ENCODE measurements at regions not wholly inside any gene's neighbourhood (a gene's known extent, or its start where the extent isn't known, plus 50 kb on each side); places are given as distances from the start of the nearest gene placed in this dataset.

DNA sequence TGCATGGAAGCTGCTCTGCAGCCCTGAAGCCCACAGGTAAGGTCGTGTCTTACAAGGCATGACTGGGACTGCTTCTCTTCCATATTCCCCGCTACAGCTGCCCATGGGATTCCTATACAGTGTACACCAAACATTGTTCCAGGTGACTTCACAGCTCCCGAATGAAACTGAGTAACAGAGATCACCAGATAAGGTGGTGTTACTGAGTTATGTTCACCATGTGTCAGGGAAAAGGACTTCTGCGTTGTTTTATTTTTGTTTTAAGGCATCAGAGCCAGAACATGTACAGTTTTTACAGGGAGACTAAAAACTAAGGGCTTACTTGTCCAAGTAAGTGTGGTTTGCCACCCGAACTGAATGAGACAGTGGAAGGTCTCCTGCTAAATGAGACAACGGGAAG lies 138.3 kb downstream of the CD83 start:
- Histone ChIP-seq H3K27me3 (no peaks in the 10 kb centered on the region), H3K4me1 (no peaks in the 10 kb centered on the region), H3K4me3 (no peak overlapping the region), H3K9me3 (no peaks in the 10 kb centered on the region), H3K27ac (no peak overlapping the region), H3K36me3 (no peaks in the 10 kb centered on the region)
- 86 to 95% methylated on average over 6 of the region's 6 CpGs for WGBS, 2 donors
- no peak for DNase-seq
- TF ChIP-seq, protein P1, sequence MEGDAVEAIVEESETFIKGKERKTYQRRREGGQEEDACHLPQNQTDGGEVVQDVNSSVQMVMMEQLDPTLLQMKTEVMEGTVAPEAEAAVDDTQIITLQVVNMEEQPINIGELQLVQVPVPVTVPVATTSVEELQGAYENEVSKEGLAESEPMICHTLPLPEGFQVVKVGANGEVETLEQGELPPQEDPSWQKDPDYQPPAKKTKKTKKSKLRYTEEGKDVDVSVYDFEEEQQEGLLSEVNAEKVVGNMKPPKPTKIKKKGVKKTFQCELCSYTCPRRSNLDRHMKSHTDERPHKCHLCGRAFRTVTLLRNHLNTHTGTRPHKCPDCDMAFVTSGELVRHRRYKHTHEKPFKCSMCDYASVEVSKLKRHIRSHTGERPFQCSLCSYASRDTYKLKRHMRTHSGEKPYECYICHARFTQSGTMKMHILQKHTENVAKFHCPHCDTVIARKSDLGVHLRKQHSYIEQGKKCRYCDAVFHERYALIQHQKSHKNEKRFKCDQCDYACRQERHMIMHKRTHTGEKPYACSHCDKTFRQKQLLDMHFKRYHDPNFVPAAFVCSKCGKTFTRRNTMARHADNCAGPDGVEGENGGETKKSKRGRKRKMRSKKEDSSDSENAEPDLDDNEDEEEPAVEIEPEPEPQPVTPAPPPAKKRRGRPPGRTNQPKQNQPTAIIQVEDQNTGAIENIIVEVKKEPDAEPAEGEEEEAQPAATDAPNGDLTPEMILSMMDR (IDR thresholded peaks at IDR 0.05) = no peak
- TF ChIP-seq POLR2AphosphoS5 (IDR thresholded peaks at IDR 0.05) = no peak
- no peak for TF ChIP-seq POLR2A (IDR thresholded peaks at IDR 0.05)
- TF ChIP-seq EP300 (IDR thresholded peaks at IDR 0.05) = no peak
- ATAC-seq (ENCODE audit: low FRiP score in 2 of 2) = no peak

DNA sequence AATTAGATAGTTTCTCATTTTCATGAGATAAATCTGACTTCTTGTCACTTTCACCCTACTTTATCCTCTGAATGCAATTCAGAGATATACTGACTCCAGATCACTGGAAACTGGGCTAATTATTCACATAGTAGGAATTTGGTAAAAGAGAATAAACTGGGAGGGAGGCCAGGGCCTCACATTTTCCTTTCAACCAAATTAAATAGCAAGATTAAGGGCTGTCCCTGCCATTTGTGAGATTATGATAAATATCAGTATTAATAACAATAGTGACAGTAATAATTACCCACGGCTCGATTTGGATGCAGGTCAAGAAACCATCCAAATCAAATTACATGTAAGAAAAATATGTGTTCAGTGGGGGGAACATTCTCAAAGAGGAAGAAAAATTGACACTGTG lies 140.5 kb downstream of the CD83 start:
- DNase-seq = no peak
- 62 to 63% methylated on average over 2 of the region's 2 CpGs for WGBS, 2 donors
- no peaks in the 10 kb centered on the region for H3K9me3 ChIP-seq
- no peaks in the 10 kb centered on the region for H3K27me3 ChIP-seq
- H3K27ac ChIP-seq = no peak overlapping the region
- no peaks in the 10 kb centered on the region for H3K4me1 ChIP-seq
- ATAC-seq (ENCODE audit: low FRiP score in 2 of 2) = no peak
- no peak for TF ChIP-seq POLR2A (IDR thresholded peaks at IDR 0.05)
- TF ChIP-seq, protein P1 (IDR thresholded peaks at IDR 0.05) = no peak
- TF ChIP-seq POLR2AphosphoS5 (IDR thresholded peaks at IDR 0.05) = no peak
- no peak for TF ChIP-seq EP300 (IDR thresholded peaks at IDR 0.05)
- no peak overlapping the region for H3K4me3 ChIP-seq
- no peaks in the 10 kb centered on the region for H3K36me3 ChIP-seq

DNA sequence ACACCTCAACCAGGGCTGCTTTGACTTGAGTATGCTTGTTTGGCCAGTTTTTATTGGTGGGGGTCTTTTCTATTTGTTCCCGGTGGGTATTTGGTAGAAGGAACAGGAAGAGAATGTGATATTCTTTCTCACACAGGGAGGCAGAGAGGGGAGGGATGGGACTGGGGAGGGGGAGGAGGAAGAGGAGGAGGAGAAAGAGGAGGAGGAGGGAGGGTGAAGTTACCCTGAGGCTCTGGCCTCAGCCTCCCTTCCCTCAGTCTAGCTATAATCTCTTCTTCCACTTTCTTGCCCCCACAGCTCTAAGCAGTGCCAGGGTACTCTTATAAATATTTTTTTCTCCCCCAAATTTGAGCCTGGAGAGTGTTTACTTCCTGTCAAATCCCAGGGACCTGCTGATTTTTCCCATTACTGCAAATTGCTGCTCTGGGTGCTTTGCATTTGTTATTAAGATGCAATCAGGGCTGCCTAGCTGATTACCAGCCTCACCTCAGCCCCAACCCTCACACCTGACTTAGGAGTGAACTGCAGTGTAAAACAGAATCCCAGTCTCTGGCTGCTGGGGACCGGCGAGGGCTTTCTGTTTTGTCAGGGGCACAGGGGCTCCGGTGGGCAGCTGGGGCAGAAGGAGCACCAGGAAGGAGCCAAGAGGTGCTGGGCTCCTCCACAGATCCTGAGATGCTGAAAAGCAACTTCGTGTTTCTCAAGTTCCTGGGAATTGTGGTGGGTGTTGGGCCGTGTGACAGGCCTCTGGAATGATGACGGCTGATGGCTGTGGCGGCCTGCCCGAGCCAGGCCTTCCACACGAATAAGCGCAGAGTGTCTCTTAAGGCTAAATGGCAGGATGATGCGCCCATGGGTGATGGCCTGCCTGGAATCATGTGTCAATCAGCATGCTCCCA lies 141.4 kb downstream of the CD83 start:
- Histone ChIP-seq H3K27ac (no peak overlapping the region), H3K9me3 (peaks cover 0 to 5% (median 5%) of the 10 kb centered on the region in 4 donors), H3K4me1 (no peaks in the 10 kb centered on the region), H3K4me3 (no peak overlapping the region), H3K27me3 (no peaks in the 10 kb centered on the region), H3K36me3 (no peaks in the 10 kb centered on the region)
- DNase-seq (peak in 1 of 2 donors; percentile 49), ATAC-seq (ENCODE audit: low FRiP score in 2 of 2) (no peak)
- TF ChIP-seq POLR2A (IDR thresholded peaks at IDR 0.05) (no peak), EP300 (IDR thresholded peaks at IDR 0.05) (no peak), POLR2AphosphoS5 (IDR thresholded peaks at IDR 0.05) (no peak)
- TF ChIP-seq, protein P1 (IDR thresholded peaks at IDR 0.05) = no peak
- 87 to 89% methylated on average over 8 to 12 of the region's 12 CpGs for WGBS, 2 donors

DNA sequence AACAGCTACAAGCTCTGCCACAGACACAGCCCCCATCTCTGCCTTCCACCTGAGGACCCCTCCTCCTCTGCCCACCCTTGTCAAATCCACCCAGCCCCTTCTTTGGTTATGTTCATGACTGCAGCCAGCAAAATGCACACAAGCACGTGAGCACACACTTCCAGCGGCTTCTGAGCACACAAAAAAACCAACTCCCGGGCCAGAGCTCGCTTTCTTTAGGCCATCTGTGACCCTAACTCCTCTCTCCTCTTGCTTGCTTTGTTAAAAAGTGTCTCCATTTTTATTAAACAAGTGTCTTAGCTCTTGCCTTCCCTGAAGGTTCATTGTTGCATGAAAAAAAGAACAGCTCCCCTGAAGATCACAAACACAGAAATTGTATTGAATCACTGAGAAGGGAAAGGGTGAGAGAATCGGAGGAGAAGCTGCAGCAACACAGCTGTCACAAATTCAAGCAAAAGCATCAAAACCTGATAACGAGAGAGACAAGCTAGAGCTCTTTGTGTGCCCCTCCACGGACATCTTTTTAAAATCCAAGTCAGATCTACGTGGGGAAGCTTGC lies 142.1 kb downstream of the CD83 start:
- ATAC-seq (ENCODE audit: low FRiP score in 2 of 2) (no peak), DNase-seq (no peak)
- H3K27me3 ChIP-seq = no peaks in the 10 kb centered on the region
- 76 to 80% methylated on average over 8 of the region's 8 CpGs for WGBS, 2 donors
- H3K27ac ChIP-seq = no peak overlapping the region
- no peaks in the 10 kb centered on the region for H3K36me3 ChIP-seq
- H3K9me3 ChIP-seq = peaks cover 0 to 11% (median 8%) of the 10 kb centered on the region in 4 donors
- no peak overlapping the region for H3K4me3 ChIP-seq
- TF ChIP-seq POLR2A (IDR thresholded peaks at IDR 0.05) (no peak), EP300 (IDR thresholded peaks at IDR 0.05) (no peak), POLR2AphosphoS5 (IDR thresholded peaks at IDR 0.05) (no peak)
- TF ChIP-seq, protein P1 (IDR thresholded peaks at IDR 0.05) = no peak
- no peaks in the 10 kb centered on the region for H3K4me1 ChIP-seq

Data from upper lobe of left lung (tissue), 6 donors.